NCI-H748 treated with DMSO at 0.1 percent for 48 hours (cell line): ENCODE measurements at regions not wholly inside any gene's neighbourhood (a gene's known extent, or its start where the extent isn't known, plus 50 kb on each side); places are given as distances from the start of the nearest gene placed in this dataset.

Experiments used
- DNase-seq: peaks from one replicate; lab custom pipeline; 2025; lab: John Stamatoyannopoulos, UW

DNA sequence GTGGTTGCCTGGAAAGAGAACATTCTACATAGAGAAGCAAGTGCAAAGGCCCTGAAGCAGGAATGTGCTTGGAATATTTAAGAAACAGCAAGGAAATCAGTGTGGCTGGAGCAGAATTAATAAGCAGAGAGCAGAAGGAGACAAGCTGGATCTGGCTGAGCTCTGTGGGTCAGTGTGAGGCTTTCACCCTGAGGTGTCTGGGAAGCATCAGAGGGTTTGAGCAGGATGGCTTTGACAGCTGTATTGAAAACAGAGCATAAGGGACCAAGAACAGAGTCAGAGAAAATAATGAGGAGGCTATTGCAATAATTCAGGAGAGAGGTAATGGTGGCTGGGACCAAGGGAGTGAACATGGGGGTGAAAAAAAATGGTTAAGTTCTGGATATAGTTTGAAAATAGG is 199.6 kb downstream of the NXPE2 start:
- no peak for DNase-seq

- no peak for DNase-seq
Observed at GRCh38 chr11:114880442-114880841, 202.1 kb downstream of the NXPE2 start.

- DNase-seq: no peak
Observed at GRCh38 chr11:114883472-114883871, 205.1 kb downstream of the NXPE2 start.

GRCh38 chr11:114886644-114887265 is 208.4 kb downstream of the NXPE2 start:
- DNase-seq: no peak

DNA sequence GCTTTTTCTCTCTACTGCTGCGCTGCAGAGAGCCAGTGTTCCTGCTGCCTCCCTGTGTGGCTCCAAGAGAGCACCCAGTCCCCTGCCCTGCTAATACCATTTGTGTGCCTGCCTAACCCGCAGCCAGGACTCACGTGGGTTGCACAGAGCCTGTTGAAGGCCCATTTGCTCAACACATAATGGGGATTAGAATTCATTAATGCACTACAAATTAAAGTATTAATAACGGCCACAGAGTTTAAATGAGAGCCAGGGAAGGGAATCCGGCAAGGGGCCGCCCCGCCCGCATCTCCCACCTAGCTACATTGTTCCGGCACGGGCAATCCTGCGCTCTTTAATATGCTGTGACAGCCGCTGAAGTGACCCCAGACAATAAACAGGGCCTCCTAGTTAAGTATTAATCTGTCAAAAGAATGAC is 211.3 kb downstream of the NXPE2 start:
- DNase-seq: peak; percentile 2

DNA sequence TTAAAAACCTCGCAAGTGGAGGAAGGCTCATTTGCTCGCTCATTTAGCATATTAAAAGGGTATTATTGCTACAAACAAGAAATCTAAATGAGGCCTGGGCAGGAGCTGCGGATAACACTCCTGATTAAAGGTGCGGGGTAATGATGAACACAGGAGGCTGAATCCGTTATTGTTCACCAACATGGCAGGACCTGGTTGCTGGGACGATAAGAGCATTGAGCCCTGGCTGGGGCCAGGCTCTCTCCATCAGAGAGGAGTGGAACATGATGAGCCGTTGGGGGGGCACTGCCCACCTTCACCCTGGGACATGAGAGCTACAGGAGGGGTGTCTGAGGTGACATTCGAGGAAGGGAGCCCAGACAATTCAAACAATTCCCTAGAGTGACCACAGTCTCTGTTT is 211.7 kb downstream of the NXPE2 start:
- DNase-seq: no peak

DNA sequence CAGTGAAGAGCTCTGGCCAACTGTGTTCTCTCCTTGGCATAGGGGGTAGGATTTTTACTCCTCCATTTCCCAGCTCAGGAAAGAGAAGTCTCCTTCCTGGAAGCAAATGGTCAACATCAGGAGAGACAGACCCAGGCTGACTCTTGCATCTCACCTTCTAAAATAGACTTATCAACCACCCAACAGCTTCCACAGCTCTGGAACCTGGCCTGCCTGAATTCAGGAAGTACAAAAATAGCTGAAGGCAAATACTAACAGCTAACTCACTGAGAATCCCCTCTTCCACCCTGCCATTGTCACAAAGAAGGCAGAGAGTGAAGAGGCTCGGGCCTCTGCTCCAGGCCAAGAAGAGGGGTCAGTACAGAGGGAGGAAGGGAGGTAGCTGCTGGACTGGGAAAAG is 213.6 kb downstream of the NXPE2 start:
- DNase-seq: no peak

- no peak for DNase-seq
Observed at GRCh38 chr11:114892381-114893197, 214.3 kb downstream of the NXPE2 start.

DNA sequence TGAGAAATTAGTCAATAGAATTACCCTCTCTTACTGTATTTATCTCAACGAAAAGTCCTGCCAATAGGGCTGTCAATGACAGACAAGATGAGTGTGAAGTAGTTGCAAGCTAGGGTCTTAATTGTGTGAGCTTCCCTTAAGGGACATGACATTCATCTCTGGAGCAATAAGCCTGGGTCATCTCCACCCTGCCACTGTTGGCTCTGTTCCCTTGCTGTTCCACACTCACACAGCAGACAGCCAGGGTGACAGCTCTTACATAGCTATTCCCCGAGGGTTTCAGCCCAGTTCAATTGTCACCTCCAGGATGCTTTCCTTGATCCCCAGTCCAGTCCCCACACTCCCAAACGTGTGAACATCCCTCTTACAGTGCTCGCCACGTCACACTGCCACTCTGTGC is 215.0 kb downstream of the NXPE2 start:
- no peak for DNase-seq

- DNase-seq: no peak
Observed at GRCh38 chr11:114896594-114896993, 218.3 kb downstream of the NXPE2 start.

DNA sequence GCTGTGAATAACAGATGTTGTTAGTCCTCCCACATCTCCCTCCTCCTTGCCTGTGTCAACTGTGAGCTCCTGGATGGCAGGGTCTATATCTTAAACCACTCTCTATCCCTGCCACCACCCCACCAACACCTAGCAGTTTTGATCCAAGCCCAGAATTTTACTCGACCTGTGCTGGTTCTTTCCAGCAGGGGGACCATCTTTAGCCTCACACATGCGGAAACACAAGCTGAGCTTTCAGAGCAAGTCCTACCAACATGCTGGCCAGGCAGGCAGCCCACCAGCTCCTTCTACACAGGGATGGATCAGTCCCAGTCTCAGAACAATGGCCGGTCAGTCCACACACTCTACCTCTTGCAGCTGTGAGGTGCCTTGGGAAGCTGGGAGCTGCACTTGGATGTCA is 231.5 kb downstream of the NXPE2 start:
- no peak for DNase-seq

DNA sequence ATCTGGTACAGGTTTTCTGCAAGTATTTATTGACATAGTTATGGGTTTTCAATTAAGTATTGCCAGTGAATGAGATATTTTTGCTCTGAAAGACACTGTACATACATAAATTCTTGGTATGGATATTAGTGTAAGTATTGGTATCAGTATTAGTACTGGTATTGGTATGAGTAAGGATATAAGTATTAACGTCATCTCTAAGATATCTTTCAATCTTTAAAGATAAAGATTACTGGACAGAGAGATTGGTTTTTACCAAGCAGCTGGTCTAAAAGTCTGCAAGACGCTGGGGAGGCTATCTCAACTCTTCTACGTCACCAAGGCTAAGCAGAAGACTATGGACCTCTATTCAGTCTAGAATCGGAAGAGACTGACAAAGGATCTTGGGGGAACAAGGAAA is 234.5 kb downstream of the NXPE2 start:
- DNase-seq: no peak

- DNase-seq: no peak
Observed at GRCh38 chr11:114914231-114915005, 236.1 kb downstream of the NXPE2 start.

- DNase-seq: no peak
Observed at GRCh38 chr11:114915871-114916805, 237.8 kb downstream of the NXPE2 start.

DNA sequence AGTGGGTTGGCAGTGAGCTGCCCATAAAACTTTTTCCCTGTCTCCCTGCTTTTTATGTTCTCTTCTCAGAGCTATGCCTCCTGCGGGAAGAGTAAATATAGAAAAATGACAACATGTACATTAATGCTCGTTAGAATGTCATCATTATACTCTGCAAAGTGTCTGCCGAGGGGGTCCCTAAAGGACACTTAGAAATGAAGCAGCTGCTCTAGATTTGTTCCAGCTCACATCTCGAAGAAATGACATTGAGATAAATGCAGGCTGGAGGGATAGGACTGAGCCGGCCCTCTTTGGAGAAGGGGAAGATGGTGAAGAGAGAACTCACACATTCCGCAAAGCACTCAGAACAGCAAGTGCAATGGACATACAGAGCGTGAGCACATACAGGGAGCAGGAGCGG is 240.0 kb downstream of the NXPE2 start:
- no peak for DNase-seq

DNA sequence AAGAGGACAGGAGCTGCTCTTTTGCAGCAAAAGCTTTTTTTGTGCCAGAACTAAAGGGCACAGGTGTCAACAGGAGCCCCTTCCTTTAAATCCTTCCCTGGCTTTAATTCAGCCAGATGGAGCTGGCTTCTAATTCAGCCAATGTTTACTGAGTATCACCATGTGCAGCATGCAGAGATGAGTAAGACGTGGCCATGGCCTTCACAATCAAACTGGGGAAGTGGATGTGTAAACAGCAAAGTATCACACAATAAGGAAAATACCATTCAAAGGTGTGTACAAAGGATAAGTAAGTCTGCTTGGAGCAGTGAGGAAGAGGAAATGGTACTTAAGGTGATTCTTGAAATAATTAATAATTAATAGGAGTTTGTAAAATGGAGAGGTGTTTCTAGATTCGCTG is 243.4 kb downstream of the NXPE2 start:
- DNase-seq: no peak

- DNase-seq: no peak
Observed at GRCh38 chr11:114924042-114924441, 245.7 kb downstream of the NXPE2 start.

GRCh38 chr11:114925591-114925990 is 247.3 kb downstream of the NXPE2 start:
- DNase-seq: no peak

DNA sequence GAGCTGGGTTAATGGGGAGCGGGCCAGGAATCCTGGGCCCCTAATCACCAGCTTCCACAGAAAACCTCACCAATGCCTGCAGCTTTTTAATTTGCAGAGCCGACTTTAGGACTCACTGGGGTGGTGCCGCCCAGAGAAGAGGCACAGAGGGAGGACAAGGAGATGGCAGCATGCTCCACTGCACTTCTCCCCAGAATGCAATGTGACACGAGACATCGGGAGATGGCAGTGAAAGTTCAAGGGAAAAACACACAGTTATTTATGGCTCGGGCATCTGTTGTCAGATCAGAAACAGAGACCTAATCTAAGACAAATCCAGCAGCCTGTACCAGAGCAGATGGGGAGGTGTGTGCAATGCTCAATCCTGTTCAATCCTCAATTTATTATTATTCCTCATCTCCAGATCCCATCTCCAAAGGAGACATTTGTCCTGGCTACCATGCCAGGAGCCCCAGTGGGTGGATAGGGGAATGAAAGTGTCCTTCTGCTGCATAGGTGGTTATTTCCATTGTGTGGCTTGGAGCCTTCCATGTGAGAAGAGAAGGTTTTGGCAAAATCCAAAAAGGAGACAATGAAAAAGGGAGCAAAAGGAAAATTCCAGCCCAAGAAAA is 250.0 kb downstream of the NXPE2 start:
- DNase-seq: no peak

DNA sequence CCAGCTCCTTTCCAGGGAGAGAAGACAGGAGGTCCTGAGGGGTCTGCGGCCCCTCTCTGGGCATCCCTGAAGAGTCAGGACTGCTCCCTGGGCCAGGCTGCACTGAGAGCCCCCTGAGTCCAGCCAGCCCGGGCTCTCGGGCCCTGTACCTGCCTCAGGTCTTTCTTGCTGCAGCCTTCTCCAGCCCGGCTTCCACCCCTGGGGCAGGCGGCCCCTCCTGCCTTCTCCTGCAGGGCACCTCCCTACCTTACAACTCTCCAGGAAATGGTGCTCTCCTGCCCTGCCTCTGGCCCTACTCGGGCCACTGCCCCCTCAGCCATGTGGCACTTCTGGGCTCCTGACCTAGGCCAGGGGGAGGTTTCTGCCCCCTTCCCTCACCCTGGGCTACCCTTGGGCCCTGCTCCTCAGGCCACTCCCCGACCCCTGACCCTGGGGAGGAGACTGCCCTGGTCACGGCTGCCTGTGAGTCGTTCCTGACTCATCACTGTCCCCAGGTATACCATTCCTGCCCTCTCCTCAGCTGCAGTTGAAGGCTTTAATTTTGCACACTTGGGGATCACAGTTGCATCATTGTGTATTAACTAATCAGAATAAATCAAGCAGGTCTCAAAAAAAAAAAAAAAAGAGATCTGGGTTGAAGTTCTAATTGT is 251.1 kb downstream of the NXPE2 start:
- DNase-seq: no peak

- DNase-seq: no peak
Observed at GRCh38 chr11:114938799-114939198, 260.5 kb downstream of the NXPE2 start.
